Osteocyte (in vitro differentiated cells): ENCODE measurements at regions not wholly inside any gene's neighbourhood (a gene's known extent, or its start where the extent isn't known, plus 50 kb on each side); places are given as distances from the start of the nearest gene placed in this dataset.

Experiments used
- DNase-seq: peaks from one replicate; pipeline ENCODE4 v3.0.0; 2021; ENCODE audit warnings: mixed read lengths; ENCODE audit not compliant: unreplicated experiment; ENCODE audit errors: extremely low spot score
- H3K27ac Mint-ChIP-seq: one replicate; pipeline ENCODE4 v1.8.0; 2021; ENCODE audit warnings: mild to moderate bottlenecking, mixed read lengths; ENCODE audit not compliant: unreplicated experiment
- H3K27me3 Mint-ChIP-seq: one replicate; pipeline ENCODE4 v1.8.0; 2021; ENCODE audit warnings: mixed read lengths; ENCODE audit not compliant: unreplicated experiment
- H3K36me3 Mint-ChIP-seq: one replicate; pipeline ENCODE4 v1.8.0; 2021; ENCODE audit warnings: mixed read lengths; ENCODE audit not compliant: unreplicated experiment
- H3K4me1 Mint-ChIP-seq: one replicate; pipeline ENCODE4 v1.8.0; 2021; ENCODE audit warnings: mixed read lengths; ENCODE audit not compliant: unreplicated experiment
- H3K4me3 Mint-ChIP-seq: one replicate; pipeline ENCODE4 v1.8.0; 2021; ENCODE audit warnings: mild to moderate bottlenecking, moderate library complexity, mixed read lengths; ENCODE audit not compliant: unreplicated experiment
- H3K9me3 Mint-ChIP-seq: one replicate; pipeline ENCODE4 v1.8.0; 2021; ENCODE audit warnings: mixed read lengths; ENCODE audit not compliant: unreplicated experiment
- TF ChIP-seq, protein P1 (sequence below): fragments of 200-600 bp; sonication (generic); IDR thresholded peaks from 2 replicates; pipeline ENCODE4 v1.5.0; 2021; ENCODE audit warnings: antibody characterized with exemption, mild to moderate bottlenecking, moderate library complexity

DNA sequence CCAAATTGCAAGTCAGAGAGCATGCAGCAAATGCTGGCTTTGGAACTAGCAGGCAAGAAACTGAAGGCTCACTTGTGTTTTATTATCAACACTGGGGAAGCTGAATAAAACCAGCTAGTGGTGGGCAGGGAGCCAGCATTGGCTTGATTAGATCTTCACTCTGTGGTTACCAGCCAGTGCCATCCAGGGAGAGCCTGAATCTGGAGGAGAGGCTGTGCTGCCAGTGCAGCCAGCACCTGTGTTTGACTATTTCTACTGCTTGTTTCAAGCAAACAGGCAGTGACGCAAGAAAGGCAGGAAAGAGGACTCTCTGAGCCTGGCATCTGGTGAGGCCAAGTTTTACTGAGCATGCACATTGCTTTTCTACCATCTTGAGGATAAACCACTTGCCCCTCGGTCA is 247.0 kb downstream of the PHLDA1 start:
- no peak for DNase-seq

DNA sequence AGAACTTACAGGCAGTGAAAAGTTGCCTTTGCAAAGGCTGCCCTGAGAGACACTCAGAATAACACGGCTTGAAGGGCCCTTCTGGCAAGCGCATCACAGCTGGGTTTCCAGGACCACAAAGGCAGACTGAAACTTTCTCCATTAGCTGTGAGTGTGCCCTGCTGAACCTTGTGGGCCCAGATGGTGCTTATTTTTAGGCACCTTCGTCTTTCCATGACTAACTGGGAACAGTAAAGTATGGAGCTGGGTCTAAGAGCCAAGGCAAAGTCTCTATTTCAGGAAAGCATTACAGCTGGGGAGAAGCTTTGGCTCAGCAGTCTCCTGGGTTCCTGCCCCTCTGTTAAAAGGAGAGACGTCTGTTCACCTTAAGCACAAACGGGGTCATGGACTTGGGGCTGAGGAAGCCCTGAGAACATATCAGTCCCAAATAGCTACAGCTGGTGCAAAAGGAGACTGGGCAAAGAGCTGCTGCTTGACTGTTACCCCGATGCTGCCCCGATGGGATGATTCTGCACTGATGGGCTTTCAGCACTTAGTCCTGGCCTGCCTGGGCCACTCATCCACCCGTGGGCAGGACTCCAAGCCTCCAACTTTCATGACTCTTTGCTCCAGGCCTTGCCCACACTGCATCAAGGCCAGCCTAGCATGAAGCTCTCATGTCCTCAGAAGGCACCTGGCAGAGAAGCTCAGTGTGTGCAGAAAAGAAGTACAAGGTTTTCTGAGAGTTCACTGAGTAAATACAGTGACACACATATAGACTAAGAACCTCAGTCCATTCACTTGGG is 248.3 kb downstream of the PHLDA1 start:
- Mint-ChIP-seq H3K27me3 (no peaks in the 10 kb centered on the region), H3K36me3 (no peaks in the 10 kb centered on the region), H3K9me3 (no peaks in the 10 kb centered on the region), H3K4me1 (peaks cover 64% of the 10 kb centered on the region), H3K27ac (peak overlapping the region; percentile 82), H3K4me3 (no peak overlapping the region)
- TF ChIP-seq, protein P1, sequence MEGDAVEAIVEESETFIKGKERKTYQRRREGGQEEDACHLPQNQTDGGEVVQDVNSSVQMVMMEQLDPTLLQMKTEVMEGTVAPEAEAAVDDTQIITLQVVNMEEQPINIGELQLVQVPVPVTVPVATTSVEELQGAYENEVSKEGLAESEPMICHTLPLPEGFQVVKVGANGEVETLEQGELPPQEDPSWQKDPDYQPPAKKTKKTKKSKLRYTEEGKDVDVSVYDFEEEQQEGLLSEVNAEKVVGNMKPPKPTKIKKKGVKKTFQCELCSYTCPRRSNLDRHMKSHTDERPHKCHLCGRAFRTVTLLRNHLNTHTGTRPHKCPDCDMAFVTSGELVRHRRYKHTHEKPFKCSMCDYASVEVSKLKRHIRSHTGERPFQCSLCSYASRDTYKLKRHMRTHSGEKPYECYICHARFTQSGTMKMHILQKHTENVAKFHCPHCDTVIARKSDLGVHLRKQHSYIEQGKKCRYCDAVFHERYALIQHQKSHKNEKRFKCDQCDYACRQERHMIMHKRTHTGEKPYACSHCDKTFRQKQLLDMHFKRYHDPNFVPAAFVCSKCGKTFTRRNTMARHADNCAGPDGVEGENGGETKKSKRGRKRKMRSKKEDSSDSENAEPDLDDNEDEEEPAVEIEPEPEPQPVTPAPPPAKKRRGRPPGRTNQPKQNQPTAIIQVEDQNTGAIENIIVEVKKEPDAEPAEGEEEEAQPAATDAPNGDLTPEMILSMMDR = no peak
- DNase-seq = no peak

More for the DNA sequence above, 247.0 kb downstream of the PHLDA1 start:
- no peaks in the 10 kb centered on the region for H3K36me3 Mint-ChIP-seq
- H3K27ac Mint-ChIP-seq = no peak overlapping the region
- H3K9me3 Mint-ChIP-seq = no peaks in the 10 kb centered on the region
- peaks cover 58% of the 10 kb centered on the region for H3K4me1 Mint-ChIP-seq
- H3K4me3 Mint-ChIP-seq = no peak overlapping the region
- no peaks in the 10 kb centered on the region for H3K27me3 Mint-ChIP-seq
- TF ChIP-seq, protein P1 = no peak

DNA sequence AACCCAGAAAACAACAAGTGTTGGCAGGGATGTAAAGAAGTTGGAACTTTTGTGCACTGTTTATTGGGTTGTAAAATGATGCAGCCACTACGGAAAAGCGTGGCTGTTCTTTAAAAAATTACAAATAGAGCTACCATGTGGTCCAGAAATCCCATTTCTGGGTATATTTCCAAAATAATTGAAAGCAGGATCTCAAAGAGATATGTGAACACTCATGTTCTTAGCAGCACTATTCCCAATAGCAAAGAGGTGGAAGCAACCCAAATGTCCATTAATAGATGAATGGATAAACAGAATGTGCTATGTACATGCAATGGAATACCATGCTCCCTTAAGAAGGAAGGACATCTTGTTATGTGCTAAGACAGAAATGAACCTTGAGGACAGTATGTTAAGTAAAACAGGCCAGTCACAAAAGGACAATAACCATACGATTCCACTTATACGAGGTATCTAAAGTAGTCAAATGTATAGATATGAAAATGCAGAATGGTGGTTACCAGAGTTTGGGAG is 249.5 kb downstream of the PHLDA1 start:
- Mint-ChIP-seq H3K27ac (peak overlapping the region; percentile 82), H3K9me3 (no peaks in the 10 kb centered on the region), H3K4me1 (peaks cover 64% of the 10 kb centered on the region), H3K4me3 (no peak overlapping the region), H3K36me3 (no peaks in the 10 kb centered on the region), H3K27me3 (no peaks in the 10 kb centered on the region)
- DNase-seq = no peak
- TF ChIP-seq, protein P1 = no peak

DNA sequence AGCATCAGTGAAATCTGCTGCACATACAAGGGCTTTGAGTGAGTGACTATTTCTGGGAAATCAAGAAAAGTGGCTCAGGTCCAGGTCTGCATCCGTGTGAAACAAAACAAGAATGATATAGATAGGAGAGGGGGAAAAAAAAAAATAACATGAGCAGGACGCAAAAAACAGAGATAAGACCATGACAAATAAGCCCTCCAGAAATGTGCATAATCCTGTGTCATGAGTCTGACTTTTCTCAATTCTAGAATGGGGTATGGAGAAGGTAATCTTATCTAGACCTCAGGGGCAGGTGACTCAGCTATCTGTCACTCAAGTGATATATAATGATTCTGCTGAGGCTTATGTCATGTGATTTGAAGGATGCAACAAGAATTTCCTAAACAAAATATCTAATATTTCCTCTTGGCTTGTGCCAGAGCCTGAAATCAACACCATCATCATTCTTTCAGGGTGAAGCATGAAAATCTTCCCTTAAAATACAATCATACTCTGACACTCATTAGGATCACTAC is 250.0 kb downstream of the PHLDA1 start:
- peaks cover 64% of the 10 kb centered on the region for H3K4me1 Mint-ChIP-seq
- H3K27ac Mint-ChIP-seq = peak overlapping the region; percentile 54
- H3K4me3 Mint-ChIP-seq = no peak overlapping the region
- TF ChIP-seq, protein P1 = no peak
- H3K9me3 Mint-ChIP-seq = no peaks in the 10 kb centered on the region
- H3K27me3 Mint-ChIP-seq = no peaks in the 10 kb centered on the region
- no peaks in the 10 kb centered on the region for H3K36me3 Mint-ChIP-seq
- DNase-seq = no peak

DNA sequence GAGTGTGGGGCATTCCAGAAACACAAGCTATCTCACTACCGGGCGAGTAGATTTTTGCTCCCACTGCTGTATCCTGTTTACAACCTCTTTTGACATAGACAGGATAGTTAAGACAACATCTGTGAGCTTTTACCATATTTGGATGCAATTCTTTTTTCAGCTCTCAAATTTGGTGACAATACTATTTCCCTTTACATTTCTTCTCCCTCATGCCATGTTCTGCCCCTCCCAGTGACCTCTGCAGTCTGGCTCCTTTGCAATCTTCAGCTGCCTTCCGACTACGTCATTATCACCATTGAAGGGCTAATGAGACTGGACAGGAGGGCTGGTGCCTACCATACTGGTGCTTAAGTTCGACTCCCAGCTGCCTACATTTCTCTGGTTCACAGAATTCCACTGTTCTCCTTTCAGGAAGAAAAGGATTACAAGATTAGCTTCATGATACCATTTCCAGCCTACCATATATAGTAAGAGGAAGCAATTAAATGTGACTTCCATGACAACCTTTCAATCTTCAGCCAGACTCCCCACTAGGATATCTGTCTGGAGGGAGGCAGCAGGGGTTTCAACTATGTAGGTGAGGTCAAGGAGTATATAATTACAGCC is 251.6 kb downstream of the PHLDA1 start:
- DNase-seq = no peak
- Mint-ChIP-seq H3K27me3 (no peaks in the 10 kb centered on the region), H3K4me3 (no peak overlapping the region), H3K36me3 (no peaks in the 10 kb centered on the region), H3K4me1 (peaks cover 56% of the 10 kb centered on the region), H3K27ac (no peak overlapping the region), H3K9me3 (no peaks in the 10 kb centered on the region)
- TF ChIP-seq, protein P1 = no peak
